SK-N-SH (cell line): ENCODE measurements at regions not wholly inside any gene's neighbourhood (a gene's known extent, or its start where the extent isn't known, plus 50 kb on each side); places are given as distances from the start of the nearest gene placed in this dataset.

Experiments
- CTCF ChIA-PET: fragments of 300-600, 350-600 bp; formaldehyde crosslinking; extraction: SDS; loops from one replicate; lab custom pipeline; 2021; lab: Yijun Ruan, JAX
- POLR2A ChIA-PET: fragments of 350-600 bp; sonication (Branson Sonifier 250); formaldehyde crosslinking; extraction: SDS; loops from one replicate; lab custom pipeline; 2020; ENCODE audit warnings: antibody characterized with exemption, inconsistent platforms; lab: Yijun Ruan, JAX
- DNase-seq: peaks from one replicate; pipeline ENCODE4 v3.0.0; 2012
- H2AFZ ChIP-seq: fragments of 200-600 bp; sonication (generic); 2 replicates; pipeline ENCODE4 v1.8.1; 2016; ENCODE audit warnings: antibody characterized with exemption, mild to moderate bottlenecking, low read depth
- H3F3A ChIP-seq: fragments of 200-600 bp; sonication (generic); replicated peaks from 2 replicates; pipeline ENCODE3; 2016; ENCODE audit warnings: antibody characterized with exemption, mild to moderate bottlenecking; ENCODE audit not compliant: insufficient read depth
- H3K27ac ChIP-seq, 2 experiments: fragments of 200-500 bp in 1 of 2; fragments of 200-600 bp in 1 of 2; sonication (Bioruptor generic) in 1 of 2; sonication (generic), shearing (Covaris generic) in 1 of 2; 2 replicates each; pipeline versions ENCODE4 v1.5.1 to v1.6.1; 2014 to 2016; ENCODE audit warnings: low read depth in 2 of 2, inconsistent platforms in 1 of 2, low read length in 1 of 2, mild to moderate bottlenecking in 1 of 2, mixed read lengths in 1 of 2
- H3K27me3 ChIP-seq: fragments of 200-600 bp; sonication (generic), shearing (Covaris generic); 2 replicates; pipeline ENCODE4 v1.6.1; 2016; ENCODE audit warnings: mixed run types; ENCODE audit not compliant: insufficient read depth
- H3K36me3 ChIP-seq, 2 experiments: fragments of 200-500 bp in 1 of 2; fragments of 200-600 bp in 1 of 2; sonication (Bioruptor generic) in 1 of 2; sonication (generic) in 1 of 2; replicated peaks in 1 of 2; 2 replicates each; pipeline versions ENCODE3 to v1.5.1; 2014 to 2016; ENCODE audit warnings: low read length in 1 of 2, mild to moderate bottlenecking in 1 of 2; ENCODE audit not compliant: insufficient read depth in 2 of 2, control insufficient read depth in 1 of 2
- H3K4me1 ChIP-seq, 2 experiments: fragments of 200-500 bp in 1 of 2; fragments of 200-600 bp in 1 of 2; sonication (Bioruptor generic) in 1 of 2; sonication (generic), shearing (Covaris generic) in 1 of 2; 2 replicates each; pipeline versions ENCODE4 v1.5.1 to v1.6.1; 2014 to 2016; ENCODE audit warnings: low read depth in 1 of 2, low read length in 1 of 2, mixed run types in 1 of 2; ENCODE audit not compliant: insufficient read depth in 2 of 2, control insufficient read depth in 1 of 2
- H3K4me2 ChIP-seq: fragments of 200-600 bp; sonication (generic), shearing (Covaris generic); 2 replicates; pipeline ENCODE4 v1.6.1; 2017; ENCODE audit warnings: mixed run types
- H3K4me3 ChIP-seq, 2 experiments: fragments of 200-500 bp in 1 of 2; fragments of 200-600 bp in 1 of 2; sonication (Bioruptor generic) in 1 of 2; sonication (generic), shearing (Covaris generic) in 1 of 2; 2 replicates each; pipeline versions ENCODE4 v1.5.1 to v1.8.1; 2014 to 2016; ENCODE audit warnings: low read depth in 2 of 2, inconsistent platforms in 1 of 2, low read length in 1 of 2, mild to moderate bottlenecking in 1 of 2, mixed read lengths in 1 of 2, moderate library complexity in 1 of 2
- H3K79me2 ChIP-seq: fragments of 200-600 bp; sonication (generic); 2 replicates; pipeline ENCODE4 v1.8.1; 2017; ENCODE audit warnings: mild to moderate bottlenecking; ENCODE audit not compliant: insufficient read depth
- H3K9ac ChIP-seq: fragments of 200-600 bp; sonication (generic); 2 replicates; pipeline ENCODE4 v1.6.1; 2017; ENCODE audit warnings: mixed run types
- H3K9me2 ChIP-seq: fragments of 200-600 bp; sonication (generic); 2 replicates; pipeline ENCODE4 v1.6.1; 2017; ENCODE audit warnings: mixed run types
- H3K9me3 ChIP-seq: fragments of 200-600 bp; sonication (generic); 2 replicates; pipeline ENCODE4 v1.6.1; 2017; ENCODE audit warnings: mixed run types, mild to moderate bottlenecking, moderate library complexity
- H4K20me1 ChIP-seq: fragments of 200-600 bp; sonication (generic); 2 replicates; pipeline ENCODE4 v1.6.1; 2017; ENCODE audit warnings: mild to moderate bottlenecking, mixed run types; ENCODE audit not compliant: insufficient read depth
- ELF1 ChIP-seq: IDR thresholded peaks from 2 replicates; pipeline ENCODE4 v1.4.0; 2012
- EZH2phosphoT487 ChIP-seq: fragments of 200-600 bp; sonication (generic); IDR thresholded peaks from 2 replicates; pipeline ENCODE4 v1.6.1; 2017; ENCODE audit warnings: low read depth, mixed run types, mild to moderate bottlenecking, antibody characterized with exemption, moderate library complexity, borderline replicate concordance
- GABPA ChIP-seq: IDR thresholded peaks from 2 replicates; pipeline ENCODE4 v1.4.0; 2012; ENCODE audit warnings: low read depth, mild to moderate bottlenecking
- POLR2AphosphoS5 ChIP-seq: IDR thresholded peaks from 2 replicates; pipeline ENCODE4 v1.6.1; 2012; ENCODE audit warnings: low read depth, low read length
- RCOR1 ChIP-seq: fragments of 150-350 bp; IDR thresholded peaks from 2 replicates; pipeline ENCODE4 v1.6.1; 2017; ENCODE audit warnings: antibody characterized with exemption, low read length
- RXRA ChIP-seq: IDR thresholded peaks from 2 replicates; pipeline ENCODE4 v1.4.0; 2012; ENCODE audit warnings: low read depth, mild to moderate bottlenecking, borderline replicate concordance
- SMC3 ChIP-seq: IDR thresholded peaks from 2 replicates; pipeline ENCODE4 v1.6.1; 2012; ENCODE audit warnings: low read depth, low read length, improper control_type of control experiment
- YY1 ChIP-seq: IDR thresholded peaks from 2 replicates; pipeline ENCODE4 v1.4.0; 2012; ENCODE audit warnings: low read depth, mild to moderate bottlenecking
- WGBS: methylation state at CpG from one replicate; pipeline ENCODE4 v1.1.6; 2017; ENCODE audit warnings: low lambda C conversion rate; 5-methylcytosine and 5-hydroxymethylcytosine counted together
- TF ChIP-seq, protein P1 (sequence below): IDR thresholded peaks from 2 replicates; pipeline ENCODE4 v1.4.0; 2012; ENCODE audit warnings: low read depth, borderline replicate concordance
- TF ChIP-seq, protein P2 (sequence below): IDR thresholded peaks from 2 replicates; pipeline ENCODE4 v1.6.1; 2012; ENCODE audit warnings: mild to moderate bottlenecking, low read depth, low read length, moderate library complexity

DNA sequence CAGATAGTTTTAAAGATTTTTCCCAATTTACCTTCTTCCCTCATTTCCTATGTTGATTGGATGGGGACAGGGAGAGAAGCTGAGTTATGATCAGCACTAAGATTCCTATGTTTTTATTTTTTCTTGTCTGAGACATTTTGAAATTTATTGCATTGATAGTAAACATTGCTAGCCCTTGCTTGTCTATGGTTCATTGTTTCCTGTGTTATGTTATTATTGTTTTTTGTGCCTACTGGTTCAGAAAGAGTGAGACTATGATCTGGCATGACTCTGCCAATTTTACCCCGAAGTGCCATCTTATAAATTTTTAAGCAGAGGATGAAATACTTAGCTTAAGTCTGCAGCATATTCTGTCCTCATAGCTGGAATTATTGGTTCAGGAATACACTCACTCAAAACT is 478.5 kb downstream of the MBD2 start (continued):
- TF ChIP-seq POLR2AphosphoS5 (no peak), YY1 (no peak)

DNA sequence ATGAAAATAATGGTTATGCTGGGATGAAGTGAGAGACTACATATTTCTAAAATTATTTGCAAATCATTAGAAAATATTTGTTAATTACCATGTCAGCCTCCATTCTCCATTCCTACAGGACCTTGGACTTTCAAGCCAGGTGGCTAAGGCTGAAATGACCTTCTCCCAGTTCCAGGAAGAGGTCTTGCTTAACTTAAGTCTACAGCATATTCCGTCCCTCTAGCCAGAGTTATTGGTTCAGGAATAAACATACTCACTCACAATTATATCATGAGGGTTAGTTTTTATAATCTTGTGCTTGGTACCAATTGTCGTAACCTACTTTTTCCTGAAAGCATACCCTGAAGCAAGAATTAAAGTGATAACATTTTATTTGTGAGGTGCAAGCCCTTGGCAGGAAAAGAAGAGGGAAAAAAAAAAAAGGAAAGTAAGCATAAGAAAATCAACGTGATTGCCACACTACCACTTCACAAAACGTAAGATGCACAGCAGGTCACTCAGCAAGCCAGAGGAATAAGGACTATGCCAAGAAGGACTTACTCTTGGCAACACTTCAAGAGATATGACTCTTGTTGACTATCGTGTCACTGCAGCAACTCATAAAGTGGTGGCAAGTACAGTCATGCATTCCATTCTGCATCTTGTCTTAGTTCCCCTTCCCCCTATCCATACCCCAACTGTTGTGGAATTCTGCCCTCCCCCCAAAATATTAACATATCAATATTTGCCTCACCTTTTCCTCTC is 479.1 kb downstream of the MBD2 start:
- peaks cover 4% of the 10 kb centered on the region; the same call in 1 of the 2 replicates for H3K9me3 ChIP-seq
- H3K4me2 ChIP-seq, result no peak overlapping the region
- DNase-seq, result no peak
- no peaks in the 10 kb centered on the region for H3K27me3 ChIP-seq
- CTCF ChIA-PET, result no interaction called here
- H3K4me3 ChIP-seq, result no peak overlapping the region
- POLR2A ChIA-PET, result no interaction called here
- H3K4me1 ChIP-seq, result no peaks in the 10 kb centered on the region; a peak in 1 of 4 replicates
- H3K27ac ChIP-seq, result no peak overlapping the region
- H2AFZ ChIP-seq, result no peak overlapping the region
- H3F3A ChIP-seq, result no peaks in the 10 kb centered on the region
- no peaks in the 10 kb centered on the region for H4K20me1 ChIP-seq
- no peak for TF ChIP-seq GABPA
- TF ChIP-seq, protein P1, sequence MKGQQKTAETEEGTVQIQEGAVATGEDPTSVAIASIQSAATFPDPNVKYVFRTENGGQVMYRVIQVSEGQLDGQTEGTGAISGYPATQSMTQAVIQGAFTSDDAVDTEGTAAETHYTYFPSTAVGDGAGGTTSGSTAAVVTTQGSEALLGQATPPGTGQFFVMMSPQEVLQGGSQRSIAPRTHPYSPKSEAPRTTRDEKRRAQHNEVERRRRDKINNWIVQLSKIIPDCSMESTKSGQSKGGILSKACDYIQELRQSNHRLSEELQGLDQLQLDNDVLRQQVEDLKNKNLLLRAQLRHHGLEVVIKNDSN, result no peak
- TF ChIP-seq, protein P2, sequence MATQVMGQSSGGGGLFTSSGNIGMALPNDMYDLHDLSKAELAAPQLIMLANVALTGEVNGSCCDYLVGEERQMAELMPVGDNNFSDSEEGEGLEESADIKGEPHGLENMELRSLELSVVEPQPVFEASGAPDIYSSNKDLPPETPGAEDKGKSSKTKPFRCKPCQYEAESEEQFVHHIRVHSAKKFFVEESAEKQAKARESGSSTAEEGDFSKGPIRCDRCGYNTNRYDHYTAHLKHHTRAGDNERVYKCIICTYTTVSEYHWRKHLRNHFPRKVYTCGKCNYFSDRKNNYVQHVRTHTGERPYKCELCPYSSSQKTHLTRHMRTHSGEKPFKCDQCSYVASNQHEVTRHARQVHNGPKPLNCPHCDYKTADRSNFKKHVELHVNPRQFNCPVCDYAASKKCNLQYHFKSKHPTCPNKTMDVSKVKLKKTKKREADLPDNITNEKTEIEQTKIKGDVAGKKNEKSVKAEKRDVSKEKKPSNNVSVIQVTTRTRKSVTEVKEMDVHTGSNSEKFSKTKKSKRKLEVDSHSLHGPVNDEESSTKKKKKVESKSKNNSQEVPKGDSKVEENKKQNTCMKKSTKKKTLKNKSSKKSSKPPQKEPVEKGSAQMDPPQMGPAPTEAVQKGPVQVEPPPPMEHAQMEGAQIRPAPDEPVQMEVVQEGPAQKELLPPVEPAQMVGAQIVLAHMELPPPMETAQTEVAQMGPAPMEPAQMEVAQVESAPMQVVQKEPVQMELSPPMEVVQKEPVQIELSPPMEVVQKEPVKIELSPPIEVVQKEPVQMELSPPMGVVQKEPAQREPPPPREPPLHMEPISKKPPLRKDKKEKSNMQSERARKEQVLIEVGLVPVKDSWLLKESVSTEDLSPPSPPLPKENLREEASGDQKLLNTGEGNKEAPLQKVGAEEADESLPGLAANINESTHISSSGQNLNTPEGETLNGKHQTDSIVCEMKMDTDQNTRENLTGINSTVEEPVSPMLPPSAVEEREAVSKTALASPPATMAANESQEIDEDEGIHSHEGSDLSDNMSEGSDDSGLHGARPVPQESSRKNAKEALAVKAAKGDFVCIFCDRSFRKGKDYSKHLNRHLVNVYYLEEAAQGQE, result no peak
- TF ChIP-seq ELF1, result no peak
- no peak for TF ChIP-seq RCOR1
- TF ChIP-seq RXRA, result no peak
- TF ChIP-seq SMC3, result no peak
- no peak for TF ChIP-seq EZH2phosphoT487
- TF ChIP-seq, all 33 proteins: peak for 0
- H3K9me2 ChIP-seq, result no peaks in the 10 kb centered on the region
- no peaks in the 10 kb centered on the region for H3K36me3 ChIP-seq
- H3K79me2 ChIP-seq, result no peaks in the 10 kb centered on the region
- 30% methylated on average over 5 of the region's 5 CpGs for WGBS
- H3K9ac ChIP-seq, result no peak overlapping the region

DNA sequence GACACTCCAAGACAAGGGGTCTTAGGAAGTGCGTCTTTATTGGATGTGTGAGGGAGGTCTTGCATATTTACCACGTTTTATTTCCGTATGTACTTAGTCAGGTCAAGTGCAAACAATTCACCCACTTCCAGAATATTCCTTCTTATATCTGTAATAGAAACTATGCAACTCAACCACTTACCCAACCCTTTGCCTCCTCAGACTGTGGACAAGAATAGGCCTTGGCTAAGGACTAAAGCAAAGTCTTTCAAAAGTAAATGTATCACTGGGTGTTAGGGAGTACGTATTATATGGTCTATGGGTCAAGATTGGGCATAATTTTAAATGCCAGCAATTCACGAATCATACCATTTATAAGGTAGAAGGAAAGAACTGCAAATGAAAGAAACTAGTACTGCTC is 484.8 kb downstream of the MBD2 start:
- no peaks in the 10 kb centered on the region for H3K27me3 ChIP-seq
- no peaks in the 10 kb centered on the region for H3K4me1 ChIP-seq
- peaks cover 1% of the 10 kb centered on the region; the same call in 1 of the 2 replicates for H3K9me3 ChIP-seq
- ChIA-PET CTCF (no interaction called here), POLR2A (no interaction called here)
- no peak overlapping the region for H3K4me2 ChIP-seq
- 21% methylated on average over 5 of the region's 5 CpGs for WGBS
- H2AFZ ChIP-seq, result no peak overlapping the region
- H3K9ac ChIP-seq, result no peak overlapping the region
- H3K4me3 ChIP-seq, result no peak overlapping the region
- H3K9me2 ChIP-seq, result no peaks in the 10 kb centered on the region
- DNase-seq, result no peak
- H3K36me3 ChIP-seq, result no peaks in the 10 kb centered on the region
- TF ChIP-seq, protein P1, result no peak
- TF ChIP-seq, all 33 proteins: peak for 0
- Histone ChIP-seq H3F3A (no peaks in the 10 kb centered on the region), H4K20me1 (no peaks in the 10 kb centered on the region), H3K79me2 (no peaks in the 10 kb centered on the region), H3K27ac (no peak overlapping the region)
